ENCODE measurements at regions not wholly inside any gene's neighbourhood (a gene's known extent, or its start where the extent isn't known, plus 50 kb on each side); places are given as distances from the start of the nearest gene placed in this dataset.

DNA sequence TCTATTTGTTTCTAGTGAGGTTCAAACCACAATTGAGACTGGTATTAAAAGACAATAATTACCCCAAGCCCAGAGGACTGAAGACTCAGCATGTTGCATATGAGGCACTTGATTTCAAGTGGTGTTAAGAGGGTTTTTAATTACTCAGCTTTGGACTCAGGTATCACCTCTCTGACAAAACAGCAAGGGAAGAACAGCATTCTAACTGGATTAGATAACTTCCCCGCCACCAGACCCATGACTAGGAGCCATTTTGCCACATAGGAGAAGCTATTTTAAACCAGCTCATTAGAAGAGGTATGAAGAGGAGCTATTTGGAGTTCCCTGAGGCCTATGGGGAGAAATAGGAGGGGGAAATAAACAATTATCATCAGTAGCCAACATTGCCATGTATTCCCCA is 226.1 kb upstream of the TOX3 start:
- intact Hi-C loops (cut with micrococcal nuclease): no loop called here
- no peaks in the 10 kb centered on the region for H3K4me1 Mint-ChIP-seq (ENCODE audit: low read depth)

DNA sequence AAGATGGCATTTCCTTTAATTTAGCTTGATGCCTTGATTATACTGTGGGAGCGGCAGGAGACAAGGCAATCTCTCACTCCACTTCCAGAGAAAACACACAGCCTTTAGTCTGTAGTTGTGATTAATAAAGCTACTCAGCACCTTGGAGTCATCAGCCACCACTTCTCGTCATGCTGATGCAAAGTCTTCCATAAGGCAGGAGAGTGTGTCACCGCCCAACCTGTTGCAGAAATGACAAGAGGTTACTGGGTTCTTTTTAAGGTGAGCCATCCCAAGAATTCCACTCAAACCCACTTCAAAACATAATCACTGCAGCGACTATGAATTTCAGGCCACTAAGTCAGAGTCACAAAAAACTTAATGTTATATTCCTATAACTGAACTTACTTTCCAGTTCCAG is 223.9 kb upstream of the TOX3 start:
- Mint-ChIP-seq H3K4me3 (no peak overlapping the region), H3K36me3 (ENCODE audit: low read depth) (no peaks in the 10 kb centered on the region), H3K27ac (no peak overlapping the region), H3K9me3 (no peaks in the 10 kb centered on the region), H3K27me3 (no peaks in the 10 kb centered on the region), H3K4me1 (ENCODE audit: low read depth) (no peaks in the 10 kb centered on the region)
- DNase-seq: no peak
- ChIA-PET CTCF (no interaction called here), POLR2A (no interaction called here)
- TF ChIP-seq, protein P1, sequence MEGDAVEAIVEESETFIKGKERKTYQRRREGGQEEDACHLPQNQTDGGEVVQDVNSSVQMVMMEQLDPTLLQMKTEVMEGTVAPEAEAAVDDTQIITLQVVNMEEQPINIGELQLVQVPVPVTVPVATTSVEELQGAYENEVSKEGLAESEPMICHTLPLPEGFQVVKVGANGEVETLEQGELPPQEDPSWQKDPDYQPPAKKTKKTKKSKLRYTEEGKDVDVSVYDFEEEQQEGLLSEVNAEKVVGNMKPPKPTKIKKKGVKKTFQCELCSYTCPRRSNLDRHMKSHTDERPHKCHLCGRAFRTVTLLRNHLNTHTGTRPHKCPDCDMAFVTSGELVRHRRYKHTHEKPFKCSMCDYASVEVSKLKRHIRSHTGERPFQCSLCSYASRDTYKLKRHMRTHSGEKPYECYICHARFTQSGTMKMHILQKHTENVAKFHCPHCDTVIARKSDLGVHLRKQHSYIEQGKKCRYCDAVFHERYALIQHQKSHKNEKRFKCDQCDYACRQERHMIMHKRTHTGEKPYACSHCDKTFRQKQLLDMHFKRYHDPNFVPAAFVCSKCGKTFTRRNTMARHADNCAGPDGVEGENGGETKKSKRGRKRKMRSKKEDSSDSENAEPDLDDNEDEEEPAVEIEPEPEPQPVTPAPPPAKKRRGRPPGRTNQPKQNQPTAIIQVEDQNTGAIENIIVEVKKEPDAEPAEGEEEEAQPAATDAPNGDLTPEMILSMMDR (IDR thresholded peaks at IDR 0.05): no peak
- ATAC-seq: no peak
- intact Hi-C loops (cut with micrococcal nuclease): no loop called here

More for the DNA sequence above, 226.1 kb upstream of the TOX3 start:
- Mint-ChIP-seq H3K4me3 (no peak overlapping the region), H3K36me3 (ENCODE audit: low read depth) (no peaks in the 10 kb centered on the region), H3K27me3 (no peaks in the 10 kb centered on the region), H3K27ac (no peak overlapping the region), H3K9me3 (no peaks in the 10 kb centered on the region)
- CTCF ChIA-PET: no interaction called here
- DNase-seq: no peak
- ATAC-seq: no peak
- TF ChIP-seq, protein P1 (IDR thresholded peaks at IDR 0.05): no peak
- POLR2A ChIA-PET: no interaction called here

DNA sequence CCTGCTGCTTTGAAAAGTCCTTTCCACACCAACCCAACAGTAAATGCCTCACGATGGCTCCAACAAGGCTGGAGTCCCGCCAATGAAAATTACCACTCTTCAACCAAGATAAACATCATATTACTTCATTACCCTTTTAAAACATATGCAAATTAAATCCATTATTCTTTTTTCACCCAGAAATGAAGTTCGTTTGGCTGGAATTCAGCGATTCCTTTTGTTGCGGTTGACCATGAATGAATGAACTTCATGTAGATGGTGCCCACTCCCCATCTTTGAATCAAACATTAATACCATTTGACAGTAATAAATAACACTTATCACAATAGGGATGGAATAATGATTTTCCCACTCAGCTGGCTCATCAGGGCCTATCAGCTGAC is 211.5 kb upstream of the TOX3 start:
- Mint-ChIP-seq H3K27ac (no peak overlapping the region), H3K4me1 (ENCODE audit: low read depth) (no peaks in the 10 kb centered on the region), H3K4me3 (no peak overlapping the region), H3K9me3 (no peaks in the 10 kb centered on the region), H3K27me3 (no peaks in the 10 kb centered on the region), H3K36me3 (ENCODE audit: low read depth) (no peaks in the 10 kb centered on the region)
- ChIA-PET CTCF (no interaction called here), POLR2A (no interaction called here)
- TF ChIP-seq, protein P1 (IDR thresholded peaks at IDR 0.05): no peak
- ATAC-seq (no peak), DNase-seq (no peak)
- intact Hi-C loops (cut with micrococcal nuclease): no loop called here

DNA sequence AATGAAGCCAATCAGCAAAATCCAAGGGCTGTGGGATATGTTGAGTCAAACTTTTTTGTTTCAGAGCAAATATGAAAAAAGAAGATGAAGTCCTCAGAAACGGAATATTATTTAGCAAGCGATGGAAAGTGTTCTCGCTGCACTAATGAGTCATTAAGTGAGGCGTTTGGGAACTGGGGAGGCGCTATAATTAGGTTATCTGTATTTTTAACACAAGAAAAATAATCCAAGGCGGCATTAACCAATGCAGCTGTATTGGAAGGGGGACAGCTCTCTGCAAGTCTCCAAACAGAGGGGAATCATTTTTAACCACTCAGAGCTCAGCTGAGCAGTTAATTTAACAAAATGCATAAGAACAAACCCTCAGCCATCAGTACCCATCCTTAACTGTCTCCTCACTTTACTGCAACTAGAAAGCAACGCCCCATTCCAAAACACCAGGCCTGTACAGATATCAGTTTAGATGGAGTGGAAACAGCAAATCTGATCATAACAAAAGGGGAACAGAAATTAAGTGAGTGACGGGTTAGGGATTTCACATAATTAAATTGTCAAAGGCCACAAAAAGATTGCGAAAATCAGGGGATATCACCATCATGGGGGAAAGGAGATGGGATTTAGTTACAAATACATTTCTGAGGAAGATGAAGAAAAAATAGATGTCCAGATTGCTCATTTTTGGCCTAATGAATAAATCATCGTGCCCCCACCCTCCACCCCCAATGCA is 211.0 kb upstream of the TOX3 start:
- Mint-ChIP-seq H3K36me3 (ENCODE audit: low read depth) (no peaks in the 10 kb centered on the region), H3K27me3 (no peaks in the 10 kb centered on the region), H3K4me1 (ENCODE audit: low read depth) (no peaks in the 10 kb centered on the region), H3K27ac (no peak overlapping the region), H3K4me3 (no peak overlapping the region), H3K9me3 (no peaks in the 10 kb centered on the region)
- ChIA-PET POLR2A (no interaction called here), CTCF (no interaction called here)
- TF ChIP-seq, protein P1 (IDR thresholded peaks at IDR 0.05): no peak
- intact Hi-C loops (cut with micrococcal nuclease): no loop called here
- no peak for DNase-seq
- ATAC-seq: no peak

DNA sequence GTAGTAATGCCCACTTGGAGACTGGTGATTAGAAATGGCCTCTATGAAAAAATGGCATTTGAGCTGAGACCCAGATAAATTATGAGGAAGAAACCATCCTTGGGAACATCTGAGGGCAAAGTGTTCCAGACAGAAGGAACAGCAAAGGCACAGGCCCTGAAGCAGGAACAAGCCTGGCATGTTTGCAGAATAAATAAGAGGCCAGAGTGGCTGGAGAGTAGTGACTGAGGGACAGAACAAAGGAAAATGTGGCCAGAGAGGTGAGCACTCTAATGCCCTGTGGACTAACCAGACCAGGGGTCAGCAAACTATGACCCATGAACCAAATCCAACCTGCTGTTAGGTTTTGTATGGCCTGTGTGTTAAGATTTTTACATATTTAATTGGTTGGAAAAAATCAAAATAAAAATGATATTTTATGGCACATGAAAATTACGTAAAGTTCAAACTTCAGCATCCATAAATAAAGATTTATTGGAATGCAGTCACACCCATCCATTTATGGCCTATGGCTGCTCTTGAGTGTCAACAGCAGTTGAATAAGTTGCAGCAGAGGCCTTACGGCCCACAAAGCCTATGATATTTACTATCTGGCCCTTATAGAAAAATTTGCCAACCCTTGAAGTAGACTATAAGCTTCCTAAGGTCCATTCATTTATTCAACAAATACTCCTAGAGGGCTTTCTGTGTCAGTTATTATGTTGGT is 210.0 kb upstream of the TOX3 start:
- ChIA-PET POLR2A (no interaction called here), CTCF (no interaction called here)
- no peaks in the 10 kb centered on the region for H3K4me1 Mint-ChIP-seq (ENCODE audit: low read depth)
- H3K27ac Mint-ChIP-seq: no peak overlapping the region
- ATAC-seq: no peak
- intact Hi-C loops (cut with micrococcal nuclease): no loop called here
- no peak overlapping the region for H3K4me3 Mint-ChIP-seq
- H3K27me3 Mint-ChIP-seq: no peaks in the 10 kb centered on the region
- TF ChIP-seq, protein P1 (IDR thresholded peaks at IDR 0.05): no peak
- H3K9me3 Mint-ChIP-seq: no peaks in the 10 kb centered on the region
- no peaks in the 10 kb centered on the region for H3K36me3 Mint-ChIP-seq (ENCODE audit: low read depth)
- DNase-seq: no peak

Data from activated CD8-positive, alpha-beta T cell treated with anti-CD3 and anti-CD28 coated beads for 36 hours (primary cell).